Activated T-cell treated with anti-CD3 and anti-CD28 coated beads, Interleukin-2, amount 50 U/mL, for 72 hours (primary cell): ENCODE measurements at regions not wholly inside any gene's neighbourhood (a gene's known extent, or its start where the extent isn't known, plus 50 kb on each side); places are given as distances from the start of the nearest gene placed in this dataset.

ENCODE experiments used
- ATAC-seq, 2 donors: fragments of 150-1000 bp; cut with Tn5 transposase; replicated peaks in 1 of 2; 2 replicates each; pipeline ENCODE4 v1.10.0; 2021; ENCODE audit warnings: moderate library complexity in 2 of 2, mild to moderate bottlenecking in 1 of 2
- DNase-seq, 2 donors: peaks; one replicate each; pipeline ENCODE4 v3.0.0; 2021 to 2022; ENCODE audit warnings: mixed read lengths in 1 of 2
- H3K27ac Mint-ChIP-seq: one replicate; pipeline ENCODE4 v1.8.0; 2022; ENCODE audit warnings: mild to moderate bottlenecking, moderate library complexity, mixed read lengths
- H3K27me3 Mint-ChIP-seq: one replicate; pipeline ENCODE4 v1.8.0; 2022; ENCODE audit warnings: low read depth, mixed read lengths
- H3K36me3 Mint-ChIP-seq, 2 donors: one replicate each; pipeline ENCODE4 v1.8.0; 2022; ENCODE audit warnings: mixed read lengths in 2 of 2, mild to moderate bottlenecking in 1 of 2; ENCODE audit not compliant: insufficient read depth in 2 of 2
- H3K4me1 Mint-ChIP-seq: one replicate; pipeline ENCODE4 v1.8.0; 2022; ENCODE audit warnings: low read depth, mixed read lengths
- H3K4me3 Mint-ChIP-seq, 2 donors: one replicate each; pipeline ENCODE4 v1.8.0; 2022; ENCODE audit warnings: mild to moderate bottlenecking in 2 of 2, mixed read lengths in 2 of 2, moderate library complexity in 2 of 2
- H3K9me3 Mint-ChIP-seq, 2 donors: one replicate each; pipeline ENCODE4 v1.8.0; 2022; ENCODE audit warnings: mixed read lengths in 2 of 2

- H3K4me1 Mint-ChIP-seq = no peaks in the 10 kb centered on the region
- no peak overlapping the region for H3K4me3 Mint-ChIP-seq
- ATAC-seq (no peak), DNase-seq (no peak)
- no peaks in the 10 kb centered on the region for H3K9me3 Mint-ChIP-seq
- no peak overlapping the region for H3K27ac Mint-ChIP-seq
- H3K36me3 Mint-ChIP-seq = no peaks in the 10 kb centered on the region
- H3K27me3 Mint-ChIP-seq = peaks cover 6% of the 10 kb centered on the region
Observed at GRCh38 chr18:24741965-24742724, 281.7 kb downstream of the HRH4 start.

- H3K9me3 Mint-ChIP-seq = peaks cover 0 to 2% of the 10 kb centered on the region in 2 donors
- H3K4me1 Mint-ChIP-seq = no peaks in the 10 kb centered on the region
- H3K27me3 Mint-ChIP-seq = peaks cover 8% of the 10 kb centered on the region
- H3K27ac Mint-ChIP-seq = no peak overlapping the region
- ATAC-seq = no peak
- H3K36me3 Mint-ChIP-seq = no peaks in the 10 kb centered on the region
- no peak overlapping the region for H3K4me3 Mint-ChIP-seq
- DNase-seq = no peak
Observed at GRCh38 chr18:24754583-24755253, 294.3 kb downstream of the HRH4 start.

- peaks cover 0 to 2% of the 10 kb centered on the region in 2 donors for H3K9me3 Mint-ChIP-seq
Observed at GRCh38 chr18:24756385-24756784, 295.9 kb downstream of the HRH4 start.

GRCh38 chr18:24757134-24757533 lies 296.7 kb downstream of the HRH4 start:
- DNase-seq (no peak), ATAC-seq (no peak)
- Mint-ChIP-seq H3K36me3 (no peaks in the 10 kb centered on the region), H3K4me3 (no peak overlapping the region), H3K9me3 (peaks cover 2 to 3% of the 10 kb centered on the region in 2 donors), H3K27me3 (peaks cover 8% of the 10 kb centered on the region), H3K4me1 (no peaks in the 10 kb centered on the region), H3K27ac (no peak overlapping the region)

More at GRCh38 chr18:24756385-24756784, 295.9 kb downstream of the HRH4 start:
- Mint-ChIP-seq H3K4me1 (no peaks in the 10 kb centered on the region), H3K36me3 (no peaks in the 10 kb centered on the region), H3K27ac (no peak overlapping the region), H3K27me3 (peaks cover 8% of the 10 kb centered on the region), H3K4me3 (no peak overlapping the region)
- DNase-seq (no peak), ATAC-seq (no peak)

GRCh38 chr18:24761765-24762164 lies 301.3 kb downstream of the HRH4 start:
- H3K4me3 Mint-ChIP-seq = no peak overlapping the region
- DNase-seq (no peak), ATAC-seq (no peak)
- no peaks in the 10 kb centered on the region for H3K4me1 Mint-ChIP-seq
- H3K27ac Mint-ChIP-seq = no peak overlapping the region
- peaks cover 3% of the 10 kb centered on the region for H3K27me3 Mint-ChIP-seq
- no peaks in the 10 kb centered on the region for H3K36me3 Mint-ChIP-seq
- H3K9me3 Mint-ChIP-seq = peaks cover 0 to 3% of the 10 kb centered on the region in 2 donors

GRCh38 chr18:24762511-24762910 lies 302.1 kb downstream of the HRH4 start:
- DNase-seq = no peak
- Mint-ChIP-seq H3K4me1 (no peaks in the 10 kb centered on the region), H3K9me3 (peaks cover 0 to 3% of the 10 kb centered on the region in 2 donors), H3K27me3 (peaks cover 6% of the 10 kb centered on the region), H3K4me3 (no peak overlapping the region), H3K36me3 (no peaks in the 10 kb centered on the region), H3K27ac (no peak overlapping the region)
- ATAC-seq = no peak

GRCh38 chr18:24763765-24764513 lies 303.5 kb downstream of the HRH4 start:
- no peak for ATAC-seq
- Mint-ChIP-seq H3K27me3 (peaks cover 7% of the 10 kb centered on the region), H3K4me3 (no peak overlapping the region), H3K36me3 (no peaks in the 10 kb centered on the region), H3K27ac (no peak overlapping the region), H3K9me3 (peaks cover 0 to 3% of the 10 kb centered on the region in 2 donors), H3K4me1 (no peaks in the 10 kb centered on the region)
- no peak for DNase-seq

- no peaks in the 10 kb centered on the region for H3K4me1 Mint-ChIP-seq
- H3K36me3 Mint-ChIP-seq = no peaks in the 10 kb centered on the region
- ATAC-seq = no peak
- no peak overlapping the region for H3K27ac Mint-ChIP-seq
- DNase-seq = no peak
- H3K9me3 Mint-ChIP-seq = peaks cover 0 to 3% of the 10 kb centered on the region in 2 donors
- H3K4me3 Mint-ChIP-seq = no peak overlapping the region
- peaks cover 7% of the 10 kb centered on the region for H3K27me3 Mint-ChIP-seq
Observed at GRCh38 chr18:24764766-24765165, 304.3 kb downstream of the HRH4 start.

- DNase-seq (no peak), ATAC-seq (no peak)
- no peak overlapping the region for H3K27ac Mint-ChIP-seq
- no peak overlapping the region for H3K4me3 Mint-ChIP-seq
- H3K27me3 Mint-ChIP-seq = peaks cover 13% of the 10 kb centered on the region
- no peaks in the 10 kb centered on the region for H3K4me1 Mint-ChIP-seq
- peaks cover 1 to 3% of the 10 kb centered on the region in 2 donors for H3K9me3 Mint-ChIP-seq
- H3K36me3 Mint-ChIP-seq = no peaks in the 10 kb centered on the region
Observed at GRCh38 chr18:24766376-24766775, 305.9 kb downstream of the HRH4 start.

GRCh38 chr18:24770311-24771024 lies 310.0 kb downstream of the HRH4 start:
- Mint-ChIP-seq H3K9me3 (peaks cover 0 to 1% of the 10 kb centered on the region in 2 donors), H3K4me1 (no peaks in the 10 kb centered on the region), H3K36me3 (no peaks in the 10 kb centered on the region), H3K27me3 (peaks cover 13% of the 10 kb centered on the region), H3K27ac (no peak overlapping the region), H3K4me3 (no peak overlapping the region)
- ATAC-seq (no peak), DNase-seq (no peak)

- Mint-ChIP-seq H3K27me3 (peaks cover 13% of the 10 kb centered on the region), H3K4me3 (no peak overlapping the region), H3K36me3 (no peaks in the 10 kb centered on the region), H3K4me1 (no peaks in the 10 kb centered on the region), H3K9me3 (peaks cover 0 to 1% of the 10 kb centered on the region in 2 donors), H3K27ac (no peak overlapping the region)
- DNase-seq (no peak), ATAC-seq (no peak)
Observed at GRCh38 chr18:24771300-24771699, 310.9 kb downstream of the HRH4 start.

GRCh38 chr18:24773101-24773500 lies 312.7 kb downstream of the HRH4 start:
- ATAC-seq = no peak
- Mint-ChIP-seq H3K27ac (no peak overlapping the region), H3K9me3 (peaks cover 0 to 1% of the 10 kb centered on the region in 2 donors), H3K4me1 (no peaks in the 10 kb centered on the region), H3K36me3 (no peaks in the 10 kb centered on the region), H3K4me3 (no peak overlapping the region), H3K27me3 (peaks cover 6% of the 10 kb centered on the region)
- DNase-seq = no peak

GRCh38 chr18:24776019-24776418 lies 315.6 kb downstream of the HRH4 start:
- Mint-ChIP-seq H3K4me1 (no peaks in the 10 kb centered on the region), H3K4me3 (no peak overlapping the region), H3K27ac (no peak overlapping the region), H3K27me3 (no peaks in the 10 kb centered on the region), H3K36me3 (no peaks in the 10 kb centered on the region), H3K9me3 (no peaks in the 10 kb centered on the region)
- ATAC-seq = no peak
- no peak for DNase-seq
